GM10266 (cell line): ENCODE measurements at regions not wholly inside any gene's neighbourhood (a gene's known extent, or its start where the extent isn't known, plus 50 kb on each side); places are given as distances from the start of the nearest gene placed in this dataset.

ENCODE experiments used
- DNase-seq: peaks from one replicate; pipeline ENCODE4 v3.0.0; 2012; ENCODE audit errors: extremely low spot score
- CTCF ChIP-seq: IDR thresholded peaks from 2 replicates; pipeline ENCODE4 v1.5.1; 2012; ENCODE audit warnings: mild to moderate bottlenecking, low read depth; ENCODE audit not compliant: control insufficient read depth, insufficient read depth; ENCODE audit errors: missing control alignments

GRCh38 chr5:125554355-125554754 lies 807.9 kb upstream of the ZNF608 start:
- TF ChIP-seq CTCF: no peak
- no peak for DNase-seq

- DNase-seq: no peak
- no peak for TF ChIP-seq CTCF
Observed at GRCh38 chr5:125555591-125555990, 809.2 kb upstream of the ZNF608 start.

- no peak for DNase-seq
- TF ChIP-seq CTCF: no peak
Observed at GRCh38 chr5:125558016-125558415, 811.6 kb upstream of the ZNF608 start.

GRCh38 chr5:125558466-125558865 lies 812.0 kb upstream of the ZNF608 start:
- no peak for TF ChIP-seq CTCF
- DNase-seq: no peak

GRCh38 chr5:125559296-125559695 lies 812.9 kb upstream of the ZNF608 start:
- no peak for TF ChIP-seq CTCF
- DNase-seq: no peak

GRCh38 chr5:125560476-125561225 lies 814.2 kb upstream of the ZNF608 start:
- no peak for TF ChIP-seq CTCF

GRCh38 chr5:125564317-125564975 lies 818.0 kb upstream of the ZNF608 start:
- no peak for TF ChIP-seq CTCF
- no peak for DNase-seq

More at GRCh38 chr5:125560476-125561225, 814.2 kb upstream of the ZNF608 start:
- no peak for DNase-seq
